Astrocyte (in vitro differentiated cells and primary cell): ENCODE measurements at regions not wholly inside any gene's neighbourhood (a gene's known extent, or its start where the extent isn't known, plus 50 kb on each side); places are given as distances from the start of the nearest gene placed in this dataset.

Source experiments
- DNase-seq: peaks from one replicate; pipeline ENCODE4 v3.0.0-alpha.2; 2010; ENCODE audit warnings: low read depth
- FAIRE-seq: peaks from 2 replicates; lab custom pipeline; 2011; peaks lifted over from hg19 to GRCh38; lab: Jason Lieb, UNC
- H2AFZ ChIP-seq: 2 replicates; pipeline ENCODE4 v1.6.0; 2012; ENCODE audit warnings: low read depth, low read length, inconsistent platforms
- H3K27ac ChIP-seq: 2 replicates; pipeline ENCODE4 v1.5.1; 2011; ENCODE audit warnings: low read depth, low read length, inconsistent platforms
- H3K27me3 ChIP-seq: 2 replicates; pipeline ENCODE4 v1.6.0; 2011; ENCODE audit warnings: low read length, inconsistent platforms; ENCODE audit not compliant: insufficient read depth
- H3K36me3 ChIP-seq: 2 replicates; pipeline ENCODE4 v1.5.1; 2011; ENCODE audit warnings: low read length, inconsistent platforms; ENCODE audit not compliant: insufficient read depth
- H3K4me1 ChIP-seq: 2 replicates; pipeline ENCODE4 v1.5.1; 2011; ENCODE audit warnings: low read length, inconsistent platforms; ENCODE audit not compliant: insufficient read depth
- H3K4me2 ChIP-seq: 2 replicates; pipeline ENCODE4 v1.6.0; 2012; ENCODE audit warnings: low read length, inconsistent platforms
- H3K4me3 ChIP-seq: 2 replicates; pipeline ENCODE4 v1.5.1; 2011; ENCODE audit warnings: low read depth, mild to moderate bottlenecking, low read length, inconsistent platforms; ENCODE audit not compliant: insufficient read depth
- H3K79me2 ChIP-seq: 2 replicates; pipeline ENCODE4 v1.6.0; 2012; ENCODE audit warnings: mild to moderate bottlenecking, low read length, inconsistent platforms; ENCODE audit not compliant: insufficient read depth
- H3K9ac ChIP-seq: 2 replicates; pipeline ENCODE4 v1.6.0; 2012; ENCODE audit warnings: mild to moderate bottlenecking, low read length, inconsistent platforms
- H3K9me3 ChIP-seq: 2 replicates; pipeline ENCODE4 v1.5.1; 2012; ENCODE audit warnings: low read depth, mild to moderate bottlenecking, low read length, inconsistent platforms; ENCODE audit not compliant: insufficient read depth
- H4K20me1 ChIP-seq: 2 replicates; pipeline ENCODE4 v1.6.0; 2012; ENCODE audit warnings: low read length, inconsistent platforms; ENCODE audit not compliant: insufficient read depth
- H3K27ac Mint-ChIP-seq: one replicate; pipeline ENCODE4 v1.8.0; 2021; ENCODE audit warnings: mild to moderate bottlenecking, mixed read lengths; ENCODE audit not compliant: unreplicated experiment
- H3K27me3 Mint-ChIP-seq: one replicate; pipeline ENCODE4 v1.8.0; 2021; ENCODE audit warnings: low read depth, mixed read lengths; ENCODE audit not compliant: unreplicated experiment
- H3K36me3 Mint-ChIP-seq: one replicate; pipeline ENCODE4 v1.8.0; 2021; ENCODE audit warnings: low read depth, mixed read lengths; ENCODE audit not compliant: unreplicated experiment
- H3K4me1 Mint-ChIP-seq: one replicate; pipeline ENCODE4 v1.8.0; 2021; ENCODE audit warnings: low read depth, mixed read lengths; ENCODE audit not compliant: unreplicated experiment
- H3K4me3 Mint-ChIP-seq: one replicate; pipeline ENCODE4 v1.8.0; 2021; ENCODE audit warnings: mild to moderate bottlenecking, moderate library complexity, mixed read lengths; ENCODE audit not compliant: unreplicated experiment
- H3K9me3 Mint-ChIP-seq: one replicate; pipeline ENCODE4 v1.8.0; 2021; ENCODE audit warnings: mild to moderate bottlenecking, mixed read lengths; ENCODE audit not compliant: unreplicated experiment
- CTCF ChIP-seq: IDR thresholded peaks from 2 replicates; pipeline ENCODE4 v1.5.1; 2011; ENCODE audit warnings: low read depth, mild to moderate bottlenecking, inconsistent platforms, low read length, moderate library complexity; ENCODE audit not compliant: insufficient read depth
- EZH2 ChIP-seq: IDR thresholded peaks from 2 replicates; pipeline ENCODE4 v1.6.1; 2012; ENCODE audit warnings: mild to moderate bottlenecking, low read length, inconsistent platforms; ENCODE audit not compliant: insufficient read depth

GRCh38 chr5:142486020-142486419 lies 161.2 kb upstream of the SPRY4 start:
- no peak overlapping the region for H3K27ac Mint-ChIP-seq
- H3K79me2 ChIP-seq: no peaks in the 10 kb centered on the region
- H3K4me1 ChIP-seq: peaks cover 17% of the 10 kb centered on the region
- H3K4me3 Mint-ChIP-seq: no peak overlapping the region
- TF ChIP-seq EZH2 (no peak), CTCF (no peak)
- DNase-seq (no peak), FAIRE-seq (peak; percentile 9)
- H3K9me3 ChIP-seq: no peaks in the 10 kb centered on the region
- H3K36me3 ChIP-seq: no peaks in the 10 kb centered on the region
- H2AFZ ChIP-seq: no peak overlapping the region
- H3K4me3 ChIP-seq: no peak overlapping the region
- H3K4me2 ChIP-seq: peak overlapping the region; percentile 37
- H3K36me3 Mint-ChIP-seq: no peaks in the 10 kb centered on the region
- H3K9ac ChIP-seq: no peak overlapping the region
- H3K9me3 Mint-ChIP-seq: peaks cover 8% of the 10 kb centered on the region
- H4K20me1 ChIP-seq: no peaks in the 10 kb centered on the region
- H3K4me1 Mint-ChIP-seq: peaks cover 14% of the 10 kb centered on the region
- H3K27me3 Mint-ChIP-seq: no peaks in the 10 kb centered on the region
- no peaks in the 10 kb centered on the region for H3K27me3 ChIP-seq
- no peak overlapping the region for H3K27ac ChIP-seq

GRCh38 chr5:142484821-142485387 lies 160.1 kb upstream of the SPRY4 start:
- FAIRE-seq (peak; percentile 75), DNase-seq (peak; percentile 36)
- Histone ChIP-seq H3K4me2 (peak overlapping the region; percentile 12), H3K27me3 (no peaks in the 10 kb centered on the region), H3K27ac (peak overlapping the region; percentile 8), H2AFZ (peak overlapping the region; percentile 29), H3K4me3 (no peak overlapping the region), H3K79me2 (no peaks in the 10 kb centered on the region), H3K9ac (no peak overlapping the region), H3K36me3 (no peaks in the 10 kb centered on the region), H3K9me3 (no peaks in the 10 kb centered on the region), H4K20me1 (no peaks in the 10 kb centered on the region), H3K4me1 (peaks cover 17% of the 10 kb centered on the region)
- no peak overlapping the region for H3K4me3 Mint-ChIP-seq
- H3K9me3 Mint-ChIP-seq: peaks cover 6% of the 10 kb centered on the region
- no peak overlapping the region for H3K27ac Mint-ChIP-seq
- no peak for TF ChIP-seq CTCF
- no peaks in the 10 kb centered on the region for H3K27me3 Mint-ChIP-seq
- no peaks in the 10 kb centered on the region for H3K36me3 Mint-ChIP-seq
- H3K4me1 Mint-ChIP-seq: peaks cover 11% of the 10 kb centered on the region

GRCh38 chr5:142482207-142482606 lies 157.4 kb upstream of the SPRY4 start:
- H3K27ac ChIP-seq: no peak overlapping the region
- no peaks in the 10 kb centered on the region for H3K79me2 ChIP-seq
- Mint-ChIP-seq H3K4me3 (no peak overlapping the region), H3K9me3 (peaks cover 17% of the 10 kb centered on the region), H3K27ac (no peak overlapping the region), H3K36me3 (peaks cover 8% of the 10 kb centered on the region), H3K4me1 (peaks cover 11% of the 10 kb centered on the region), H3K27me3 (peaks cover 9% of the 10 kb centered on the region)
- no peaks in the 10 kb centered on the region for H4K20me1 ChIP-seq
- FAIRE-seq (no peak), DNase-seq (no peak)
- peaks cover 4% of the 10 kb centered on the region for H3K9me3 ChIP-seq
- peaks cover 17% of the 10 kb centered on the region for H3K4me1 ChIP-seq
- H3K36me3 ChIP-seq: no peaks in the 10 kb centered on the region
- H3K27me3 ChIP-seq: no peaks in the 10 kb centered on the region
- no peak overlapping the region for H3K9ac ChIP-seq
- H2AFZ ChIP-seq: no peak overlapping the region
- H3K4me2 ChIP-seq: no peak overlapping the region
- no peak for TF ChIP-seq EZH2
- no peak for TF ChIP-seq CTCF
- H3K4me3 ChIP-seq: no peak overlapping the region
